Mesenchymal stem cell (in vitro differentiated cells and primary cell): ENCODE measurements at regions not wholly inside any gene's neighbourhood (a gene's known extent, or its start where the extent isn't known, plus 50 kb on each side); places are given as distances from the start of the nearest gene placed in this dataset.

ENCODE experiments used
- DNase-seq: peaks from one replicate; pipeline ENCODE4 v3.0.0-alpha.2; 2013
- H2AFZ ChIP-seq: one replicate; pipeline ENCODE4 v1.6.1; 2013; ENCODE audit warnings: low read depth, mild to moderate bottlenecking, control low read depth, inconsistent platforms, low read length, moderate library complexity
- H2AK5ac ChIP-seq: 2 replicates; pipeline ENCODE4 v1.6.1; 2013; ENCODE audit warnings: low read length, moderate library complexity, mild to moderate bottlenecking, inconsistent platforms; ENCODE audit not compliant: severe bottlenecking
- H2BK120ac ChIP-seq: one replicate; pipeline ENCODE4 v1.6.1; 2013; ENCODE audit warnings: low read depth, mild to moderate bottlenecking, inconsistent platforms, low read length, moderate library complexity
- H2BK12ac ChIP-seq, 2 experiments: one replicate each; pipeline ENCODE4 v1.6.1; 2013; ENCODE audit warnings: inconsistent platforms in 2 of 2, low read length in 2 of 2, mild to moderate bottlenecking in 2 of 2, moderate library complexity in 2 of 2, control low read depth in 1 of 2
- H2BK15ac ChIP-seq: one replicate; pipeline ENCODE4 v1.6.1; 2013; ENCODE audit warnings: mild to moderate bottlenecking, low read depth, inconsistent platforms; ENCODE audit not compliant: poor library complexity, severe bottlenecking
- H2BK5ac ChIP-seq: 2 replicates; pipeline ENCODE4 v1.6.1; 2013; ENCODE audit warnings: low read depth, mild to moderate bottlenecking, low read length, control low read depth, inconsistent platforms; ENCODE audit not compliant: poor library complexity, severe bottlenecking
- H3K14ac ChIP-seq, 2 experiments: one replicate each; pipeline ENCODE4 v1.6.1; 2013; ENCODE audit warnings: inconsistent platforms in 2 of 2, low read length in 2 of 2, control low read depth in 1 of 2, mild to moderate bottlenecking in 1 of 2, moderate library complexity in 1 of 2
- H3K18ac ChIP-seq, 2 experiments: one replicate each; pipeline ENCODE4 v1.6.1; 2013; ENCODE audit warnings: inconsistent platforms in 2 of 2, low read length in 2 of 2, control low read depth in 1 of 2, low read depth in 1 of 2, mild to moderate bottlenecking in 1 of 2
- H3K23ac ChIP-seq, 2 experiments: one replicate each; pipeline ENCODE4 v1.6.1; 2013; ENCODE audit warnings: inconsistent platforms in 2 of 2, low read length in 2 of 2, mild to moderate bottlenecking in 2 of 2, moderate library complexity in 2 of 2, control low read depth in 1 of 2
- H3K27ac ChIP-seq: 2 replicates; pipeline ENCODE4 v1.5.1; 2013; ENCODE audit warnings: mild to moderate bottlenecking, moderate library complexity, low read length, control low read depth, inconsistent platforms; ENCODE audit not compliant: poor library complexity, severe bottlenecking
- H3K27me3 ChIP-seq, 2 experiments: 2 replicates each; pipeline versions ENCODE4 v1.6.1 to v1.7.0; 2013; ENCODE audit warnings: low read length in 2 of 2, mild to moderate bottlenecking in 2 of 2, moderate library complexity in 2 of 2, control low read depth in 1 of 2, inconsistent platforms in 1 of 2; ENCODE audit not compliant: control insufficient read depth in 1 of 2, insufficient read depth in 1 of 2
- H3K36me3 ChIP-seq, 2 experiments: 2 replicates each; pipeline versions ENCODE4 v1.6.1 to v1.7.0; 2013; ENCODE audit warnings: low read length in 2 of 2, control low read depth in 1 of 2, inconsistent platforms in 1 of 2, low read depth in 1 of 2, mild to moderate bottlenecking in 1 of 2; ENCODE audit not compliant: insufficient read depth in 2 of 2, control insufficient read depth in 1 of 2
- H3K4ac ChIP-seq, 2 experiments: one replicate each; pipeline ENCODE4 v1.6.1; 2013; ENCODE audit warnings: inconsistent platforms in 2 of 2, low read length in 2 of 2, mild to moderate bottlenecking in 2 of 2, moderate library complexity in 2 of 2, control low read depth in 1 of 2, low read depth in 1 of 2
- H3K4me1 ChIP-seq: 2 replicates; pipeline ENCODE4 v1.6.1; 2013; ENCODE audit warnings: low read depth, low read length, control low read depth; ENCODE audit not compliant: control insufficient read depth, insufficient read depth
- H3K4me2 ChIP-seq: 2 replicates; pipeline ENCODE4 v1.6.1; 2013; ENCODE audit warnings: low read length, mild to moderate bottlenecking, inconsistent platforms; ENCODE audit not compliant: poor library complexity, severe bottlenecking
- H3K4me3 ChIP-seq, 2 experiments: 2 replicates each; pipeline versions ENCODE4 v1.5.1 to v1.7.0; 2013; ENCODE audit warnings: low read length in 2 of 2, mild to moderate bottlenecking in 2 of 2, control low read depth in 1 of 2, low read depth in 1 of 2; ENCODE audit not compliant: insufficient read depth in 1 of 2
- H3K79me1 ChIP-seq: replicated peaks from 2 replicates; pipeline ENCODE4 v1.6.1; 2013; ENCODE audit warnings: mild to moderate bottlenecking, control low read depth, low read length, inconsistent platforms; ENCODE audit not compliant: poor library complexity, severe bottlenecking
- H3K9ac ChIP-seq: 2 replicates; pipeline ENCODE4 v1.7.0; 2013; ENCODE audit warnings: mild to moderate bottlenecking, low read length, moderate library complexity
- H3K9me3 ChIP-seq: 2 replicates; pipeline ENCODE4 v1.7.0; 2013; ENCODE audit warnings: mild to moderate bottlenecking, low read length; ENCODE audit not compliant: control insufficient read depth
- H4K8ac ChIP-seq: one replicate; pipeline ENCODE4 v1.6.1; 2013; ENCODE audit warnings: inconsistent platforms, mild to moderate bottlenecking, low read length, moderate library complexity
- H4K91ac ChIP-seq: one replicate; pipeline ENCODE4 v1.6.1; 2013; ENCODE audit warnings: mild to moderate bottlenecking, low read length, inconsistent platforms
- WGBS: methylation state at CpG from one replicate; pipeline ENCODE4 v1.1.7; 2013; ENCODE audit warnings: mixed read lengths; 5-methylcytosine and 5-hydroxymethylcytosine counted together

- Histone ChIP-seq H3K4me1 (peaks cover 6% of the 10 kb centered on the region), H4K8ac (peak overlapping the region; percentile 45), H2AFZ (peak overlapping the region; percentile 15), H2BK120ac (peak overlapping the region; percentile 42), H2AK5ac (no peak overlapping the region), H3K36me3 (no peaks in the 10 kb centered on the region), H2BK15ac (no peak overlapping the region), H2BK5ac (no peak overlapping the region), H3K4ac (no peak overlapping the region), H3K9ac (peak overlapping the region; percentile 53), H3K9me3 (no peaks in the 10 kb centered on the region), H4K91ac (peak overlapping the region; percentile 66), H3K4me2 (no peak overlapping the region), H3K18ac (peak overlapping the region; percentile 28 to 77), H3K27me3 (no peaks in the 10 kb centered on the region), H3K14ac (no peak overlapping the region), H3K27ac (no peak overlapping the region), H3K23ac (no peak overlapping the region), H3K79me1 (no peaks in the 10 kb centered on the region), H3K4me3 (peak overlapping the region in 1 of 2 experiments; percentile 50), H2BK12ac (peak overlapping the region; percentile 11 to 23)
- 93% methylated on average over 19 of the region's 19 CpGs for WGBS
- no peak for DNase-seq
Observed at GRCh38 chr10:31157123-31158010, 125.7 kb upstream of the ZNF438 start.

GRCh38 chr10:31158011-31158658 is 126.5 kb upstream of the ZNF438 start:
- H3K9me3 ChIP-seq: no peaks in the 10 kb centered on the region
- H3K79me1 ChIP-seq: no peaks in the 10 kb centered on the region
- H2AFZ ChIP-seq: no peak overlapping the region
- no peak overlapping the region for H3K4me2 ChIP-seq
- H3K4me1 ChIP-seq: peaks cover 3% of the 10 kb centered on the region
- no peak overlapping the region for H3K27ac ChIP-seq
- H2BK12ac ChIP-seq: no peak overlapping the region
- H2BK15ac ChIP-seq: no peak overlapping the region
- H3K9ac ChIP-seq: peak overlapping the region; percentile 53
- peak overlapping the region in 1 of 2 experiments; percentile 50 for H3K4me3 ChIP-seq
- no peak overlapping the region for H2BK120ac ChIP-seq
- H3K18ac ChIP-seq: no peak overlapping the region
- no peak for DNase-seq
- H2AK5ac ChIP-seq: no peak overlapping the region
- H3K4ac ChIP-seq: no peak overlapping the region
- H3K23ac ChIP-seq: no peak overlapping the region
- H3K14ac ChIP-seq: no peak overlapping the region
- no peak overlapping the region for H4K8ac ChIP-seq
- no peaks in the 10 kb centered on the region for H3K27me3 ChIP-seq
- H4K91ac ChIP-seq: no peak overlapping the region
- 91% methylated on average over 7 of the region's 9 CpGs for WGBS
- H2BK5ac ChIP-seq: no peak overlapping the region
- no peaks in the 10 kb centered on the region for H3K36me3 ChIP-seq

- no peak overlapping the region for H3K9ac ChIP-seq
- no peaks in the 10 kb centered on the region for H3K4me1 ChIP-seq
- no peak overlapping the region for H2BK5ac ChIP-seq
- H3K23ac ChIP-seq: no peak overlapping the region
- no peak overlapping the region for H4K91ac ChIP-seq
- H2BK12ac ChIP-seq: no peak overlapping the region
- H2BK120ac ChIP-seq: no peak overlapping the region
- no peak overlapping the region for H3K4ac ChIP-seq
- no peak for DNase-seq
- peaks cover 17% of the 10 kb centered on the region for H3K9me3 ChIP-seq
- no peak overlapping the region for H3K27ac ChIP-seq
- no peak overlapping the region for H4K8ac ChIP-seq
- no peaks in the 10 kb centered on the region for H3K36me3 ChIP-seq
- no CpG with 5 or more reads among the region's 3 CpGs for WGBS
- no peak overlapping the region for H2BK15ac ChIP-seq
- H3K14ac ChIP-seq: no peak overlapping the region
- H3K18ac ChIP-seq: no peak overlapping the region
- no peaks in the 10 kb centered on the region for H3K79me1 ChIP-seq
- H2AFZ ChIP-seq: no peak overlapping the region
- no peaks in the 10 kb centered on the region for H3K27me3 ChIP-seq
- no peak overlapping the region for H2AK5ac ChIP-seq
- H3K4me2 ChIP-seq: no peak overlapping the region
- H3K4me3 ChIP-seq: no peak overlapping the region
Observed at GRCh38 chr10:31166606-31167005, 134.9 kb upstream of the ZNF438 start.

- H3K4me2 ChIP-seq: no peak overlapping the region
- H2BK15ac ChIP-seq: no peak overlapping the region
- H2BK5ac ChIP-seq: no peak overlapping the region
- no peaks in the 10 kb centered on the region for H3K4me1 ChIP-seq
- H2BK120ac ChIP-seq: no peak overlapping the region
- 88% methylated on average over 4 of the region's 4 CpGs for WGBS
- no peak overlapping the region for H3K4me3 ChIP-seq
- no peak overlapping the region for H2AFZ ChIP-seq
- peak overlapping the region in 1 of 2 experiments; percentile 38 for H3K18ac ChIP-seq
- H3K4ac ChIP-seq: no peak overlapping the region
- no peak overlapping the region for H3K27ac ChIP-seq
- no peak for DNase-seq
- H2AK5ac ChIP-seq: no peak overlapping the region
- no peak overlapping the region for H3K23ac ChIP-seq
- H2BK12ac ChIP-seq: peak overlapping the region in 1 of 2 experiments; percentile 55
- H3K9ac ChIP-seq: no peak overlapping the region
- H4K91ac ChIP-seq: no peak overlapping the region
- no peaks in the 10 kb centered on the region for H3K27me3 ChIP-seq
- H4K8ac ChIP-seq: no peak overlapping the region
- no peaks in the 10 kb centered on the region for H3K36me3 ChIP-seq
- no peak overlapping the region for H3K14ac ChIP-seq
- no peaks in the 10 kb centered on the region for H3K79me1 ChIP-seq
- peaks cover 35% of the 10 kb centered on the region for H3K9me3 ChIP-seq
Observed at GRCh38 chr10:31170636-31171035, 139.0 kb upstream of the ZNF438 start.
